Endothelial cell of umbilical vein (primary cell): ENCODE measurements at regions not wholly inside any gene's neighbourhood (a gene's known extent, or its start where the extent isn't known, plus 50 kb on each side); places are given as distances from the start of the nearest gene placed in this dataset.

ENCODE experiments used
- BruUV-seq: library from RNA; stranded (reverse); fragments of 400-500 nt; replicated peaks from 2 replicates; lab custom pipeline; 2021; lab: Mats Ljungman, UMichigan
- CTCF ChIA-PET: fragments of 300-600, 350-600 bp; sonication (Branson Sonifier 250); formaldehyde crosslinking; loops from one replicate; lab custom pipeline; 2021; ENCODE audit warnings: antibody characterized with exemption, inconsistent platforms; lab: Charles Lee
- POLR2A ChIA-PET: fragments of 300-600, 350-600 bp; sonication (Branson Sonifier 250); formaldehyde crosslinking; loops from one replicate; lab custom pipeline; 2021; ENCODE audit warnings: antibody characterized with exemption, inconsistent platforms; lab: Charles Lee
- DNase-seq: peaks from one replicate; pipeline ENCODE4 v3.0.0-alpha.2; 2011; ENCODE audit warnings: low read depth, low spot score
- FAIRE-seq: peaks from 2 replicates; lab custom pipeline; 2011; peaks lifted over from hg19 to GRCh38; lab: Jason Lieb, UNC
- H2AFZ ChIP-seq: 2 replicates; pipeline ENCODE4 v1.6.0; 2012; ENCODE audit warnings: low read depth, low read length, control low read depth, inconsistent platforms
- H3K27ac ChIP-seq: 2 replicates; pipeline ENCODE4 v1.5.1; 2011; ENCODE audit warnings: low read depth, mild to moderate bottlenecking, control low read depth, low read length, moderate library complexity; ENCODE audit not compliant: insufficient read depth
- H3K27me3 ChIP-seq, 2 experiments: 2 replicates each; pipeline versions ENCODE4 v1.6.0 to v1.6.1; 2011; ENCODE audit warnings: low read length in 2 of 2, mixed read lengths in 1 of 2; ENCODE audit not compliant: control insufficient read depth in 2 of 2, insufficient read depth in 2 of 2
- H3K36me3 ChIP-seq, 2 experiments: 2 replicates in 1 of 2; 3 replicates in 1 of 2; pipeline ENCODE4 v1.5.1; 2011; ENCODE audit warnings: low read length in 2 of 2, mild to moderate bottlenecking in 1 of 2, moderate library complexity in 1 of 2; ENCODE audit not compliant: control insufficient read depth in 2 of 2, insufficient read depth in 2 of 2; ENCODE audit errors: extremely low read depth in 1 of 2
- H3K4me1 ChIP-seq: 3 replicates; pipeline ENCODE4 v1.5.1; 2011; ENCODE audit warnings: mild to moderate bottlenecking, low read length; ENCODE audit not compliant: control insufficient read depth, insufficient read depth; ENCODE audit errors: extremely low read depth
- H3K4me2 ChIP-seq: 2 replicates; pipeline ENCODE4 v1.6.1; 2011; ENCODE audit warnings: low read length, control low read depth, mixed read lengths; ENCODE audit not compliant: insufficient read depth
- H3K4me3 ChIP-seq, 3 experiments: fragments of 200-600 bp in 1 of 3; sonication (generic), shearing (Covaris generic) in 1 of 3; replicated peaks in 1 of 3; 2 replicates each; pipeline ENCODE4 v1.5.1; 2011 to 2016; ENCODE audit warnings: control low read depth in 3 of 3, low read length in 3 of 3, mild to moderate bottlenecking in 2 of 3, inconsistent platforms in 1 of 3, low read depth in 1 of 3, moderate library complexity in 1 of 3; ENCODE audit not compliant: insufficient read depth in 1 of 3
- H3K79me2 ChIP-seq: 2 replicates; pipeline ENCODE4 v1.6.0; 2012; ENCODE audit warnings: low read length, inconsistent platforms; ENCODE audit not compliant: control insufficient read depth, insufficient read depth
- H3K9ac ChIP-seq: replicated peaks from 2 replicates; pipeline ENCODE3; 2011; ENCODE audit warnings: low read length, control low read depth; ENCODE audit not compliant: insufficient read depth; ENCODE audit errors: extremely low read depth
- H3K9me1 ChIP-seq: replicated peaks from 3 replicates; pipeline ENCODE4 v1.6.0; 2011; ENCODE audit warnings: mild to moderate bottlenecking, low read length; ENCODE audit not compliant: control insufficient read depth, insufficient read depth; ENCODE audit errors: extremely low read depth
- H3K9me3 ChIP-seq: replicated peaks from 2 replicates; pipeline ENCODE4 v1.5.1; 2012; ENCODE audit warnings: low read length, inconsistent platforms; ENCODE audit not compliant: control insufficient read depth, insufficient read depth
- H4K20me1 ChIP-seq: replicated peaks from 2 replicates; pipeline ENCODE3; 2011; ENCODE audit warnings: mild to moderate bottlenecking, low read length; ENCODE audit not compliant: control insufficient read depth, insufficient read depth; ENCODE audit errors: extremely low read depth
- CTCF ChIP-seq, 2 donors: IDR thresholded peaks; 1 replicate in 1 of 2; 2 replicates in 1 of 2; pipeline ENCODE4 v1.5.1; 2011; ENCODE audit warnings: low read length in 2 of 2, mild to moderate bottlenecking in 2 of 2, moderate library complexity in 2 of 2, control low read depth in 1 of 2, inconsistent platforms in 1 of 2, low read depth in 1 of 2; ENCODE audit not compliant: insufficient read depth in 1 of 2; ENCODE audit errors: extremely low read depth in 1 of 2
- EZH2 ChIP-seq: IDR thresholded peaks from 2 replicates; pipeline ENCODE4 v1.6.1; 2012; ENCODE audit warnings: borderline replicate concordance, low read depth, mild to moderate bottlenecking, moderate library complexity, low read length, inconsistent platforms; ENCODE audit not compliant: severe bottlenecking
- FOS ChIP-seq: IDR thresholded peaks from 2 replicates; pipeline ENCODE4 v1.6.1; 2011; ENCODE audit warnings: mild to moderate bottlenecking, low read length, moderate library complexity, borderline replicate concordance; ENCODE audit not compliant: insufficient read depth
- GATA2 ChIP-seq: IDR thresholded peaks from 2 replicates; pipeline ENCODE4 v1.7.0; 2011; ENCODE audit warnings: low read depth, mild to moderate bottlenecking, moderate library complexity, mixed read lengths, low read length; ENCODE audit not compliant: insufficient read length, insufficient read depth
- JUN ChIP-seq: IDR thresholded peaks from 2 replicates; pipeline ENCODE4 v1.6.1; 2011; ENCODE audit warnings: borderline replicate concordance, low read depth; ENCODE audit not compliant: insufficient read length, insufficient read depth
- MAX ChIP-seq: IDR thresholded peaks from 2 replicates; pipeline ENCODE4 v1.6.1; 2011; ENCODE audit not compliant: insufficient read depth, insufficient read length
- POLR2AphosphoS5 ChIP-seq: IDR thresholded peaks from 2 replicates; pipeline ENCODE4 v1.6.1; 2012; ENCODE audit warnings: low read depth, mild to moderate bottlenecking, control low read depth, low read length, moderate library complexity; ENCODE audit not compliant: insufficient read depth
- dilution Hi-C: fragments of 300-500 bp; cut with MboI; formaldehyde crosslinking; loops from one replicate; pipeline ENCODE4 v1.15.0; 2019; ENCODE audit warnings: low sequenced_read_pairs; ENCODE audit not compliant: extremely low pct_ligation_motif_present
- intact Hi-C: fragments of 100-400 bp; cut with micrococcal nuclease; formaldehyde crosslinking; loops from one replicate; pipeline ENCODE4 v1.10.0; 2022

GRCh38 chr2:167400546-167400945 is 512.3 kb downstream of the XIRP2 start:
- dilution Hi-C loops (no loop called here), intact Hi-C loops (no loop called here)
- no peak for DNase-seq

More at GRCh38 chr2:167400546-167400945, 512.3 kb downstream of the XIRP2 start:
- H3K79me2 ChIP-seq, result no peaks in the 10 kb centered on the region
- no peak overlapping the region for H3K4me2 ChIP-seq
- no peak overlapping the region for H3K4me3 ChIP-seq
- ChIA-PET POLR2A (no interaction called here), CTCF (no interaction called here)
- no peak overlapping the region for H3K27ac ChIP-seq
- no peaks in the 10 kb centered on the region for H3K27me3 ChIP-seq
- H3K9me3 ChIP-seq, result no peaks in the 10 kb centered on the region
- no peaks in the 10 kb centered on the region for H3K36me3 ChIP-seq
- TF ChIP-seq CTCF (IDR thresholded peaks at IDR 0.05; ENCODE audit: extremely low read depth in 1 of 2, insufficient read depth in 1 of 2, low read depth in 1 of 2, low read length in 2 of 2), result no peak
- no peak for TF ChIP-seq MAX
- TF ChIP-seq GATA2, result no peak
- no peak for TF ChIP-seq JUN
- TF ChIP-seq POLR2AphosphoS5, result no peak
- TF ChIP-seq FOS, result no peak
- TF ChIP-seq EZH2, result no peak
- no TSS peak for BruUV-seq
- no peak for FAIRE-seq
- no peaks in the 10 kb centered on the region for H3K9me1 ChIP-seq
- no peaks in the 10 kb centered on the region for H3K4me1 ChIP-seq
- no peak overlapping the region for H3K9ac ChIP-seq
- no peak overlapping the region for H2AFZ ChIP-seq
- no peaks in the 10 kb centered on the region for H4K20me1 ChIP-seq
